ENCODE measurements at regions not wholly inside any gene's neighbourhood (a gene's known extent, or its start where the extent isn't known, plus 50 kb on each side); places are given as distances from the start of the nearest gene placed in this dataset.

DNA sequence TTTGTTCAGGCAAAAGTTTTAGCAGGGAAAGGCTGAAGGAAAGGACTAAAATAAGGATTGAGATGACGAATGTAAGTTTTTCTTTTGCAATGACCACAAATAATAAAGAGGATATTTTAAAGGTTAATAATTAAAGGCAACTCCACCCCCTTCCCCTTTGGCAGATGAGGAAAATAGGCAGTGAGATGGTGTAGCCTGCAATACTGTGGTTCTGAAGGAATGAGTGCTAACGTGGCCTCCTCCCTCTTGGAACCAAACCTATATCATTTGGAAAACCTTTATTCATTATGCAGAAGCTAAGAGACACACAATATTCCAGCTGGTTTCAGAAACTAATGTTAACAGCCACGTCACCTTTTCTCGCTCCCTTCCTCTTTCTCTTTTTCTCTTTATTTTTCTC, 70.9 kb upstream of the COL1A2 start:
- no peak for DNase-seq

DNA sequence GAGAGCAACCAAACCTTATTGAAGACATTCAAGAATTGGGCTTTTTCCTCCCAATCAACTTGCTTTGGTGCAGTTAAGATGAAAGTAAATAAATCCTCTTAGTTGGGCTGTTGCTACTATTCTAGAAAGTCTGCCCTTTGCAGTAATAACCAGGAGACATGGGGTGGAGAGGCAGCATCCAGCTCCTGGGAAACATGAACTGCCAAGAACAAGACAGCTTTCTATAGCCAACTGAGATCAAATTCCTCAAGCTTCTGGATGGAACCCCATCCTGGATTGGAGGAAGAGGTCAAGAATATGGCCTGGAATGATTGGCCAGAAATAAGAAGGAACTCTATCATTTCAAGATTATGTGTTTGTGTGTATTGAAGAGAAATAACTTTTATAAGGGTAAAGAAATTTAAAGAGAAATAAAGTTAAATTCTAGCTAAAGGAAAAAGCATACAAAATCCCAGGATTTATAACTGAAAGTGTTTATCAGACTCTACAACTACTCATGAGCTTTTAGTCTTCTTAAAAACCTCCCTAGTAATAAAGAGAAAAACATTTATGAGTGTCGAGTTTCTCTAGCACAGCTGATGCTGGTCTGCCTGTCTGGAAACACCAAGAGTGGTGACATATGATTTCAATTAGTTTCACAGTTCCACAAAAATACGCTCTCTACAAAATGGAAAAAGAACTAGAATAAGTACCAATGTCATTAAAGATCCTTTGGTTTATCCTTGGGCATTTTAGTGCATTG, 70.1 kb upstream of the COL1A2 start:
- no peak for DNase-seq

DNA sequence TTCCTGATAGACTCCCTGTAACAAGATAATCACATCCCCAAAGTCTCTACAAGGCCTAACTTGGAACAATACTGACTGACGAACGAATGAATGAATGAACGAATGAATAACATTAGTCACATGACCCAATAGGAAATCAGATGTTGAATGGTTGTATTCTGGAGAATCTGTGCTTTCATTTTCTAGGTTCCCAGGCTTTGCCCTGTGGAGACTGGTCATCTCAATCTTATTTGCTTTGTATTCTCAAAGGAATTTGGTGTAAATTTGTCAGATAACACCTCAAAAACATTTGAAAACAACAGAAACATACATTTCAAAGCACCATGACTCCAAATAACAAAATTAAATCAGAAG, 69.6 kb upstream of the COL1A2 start:
- no peak for DNase-seq

DNA sequence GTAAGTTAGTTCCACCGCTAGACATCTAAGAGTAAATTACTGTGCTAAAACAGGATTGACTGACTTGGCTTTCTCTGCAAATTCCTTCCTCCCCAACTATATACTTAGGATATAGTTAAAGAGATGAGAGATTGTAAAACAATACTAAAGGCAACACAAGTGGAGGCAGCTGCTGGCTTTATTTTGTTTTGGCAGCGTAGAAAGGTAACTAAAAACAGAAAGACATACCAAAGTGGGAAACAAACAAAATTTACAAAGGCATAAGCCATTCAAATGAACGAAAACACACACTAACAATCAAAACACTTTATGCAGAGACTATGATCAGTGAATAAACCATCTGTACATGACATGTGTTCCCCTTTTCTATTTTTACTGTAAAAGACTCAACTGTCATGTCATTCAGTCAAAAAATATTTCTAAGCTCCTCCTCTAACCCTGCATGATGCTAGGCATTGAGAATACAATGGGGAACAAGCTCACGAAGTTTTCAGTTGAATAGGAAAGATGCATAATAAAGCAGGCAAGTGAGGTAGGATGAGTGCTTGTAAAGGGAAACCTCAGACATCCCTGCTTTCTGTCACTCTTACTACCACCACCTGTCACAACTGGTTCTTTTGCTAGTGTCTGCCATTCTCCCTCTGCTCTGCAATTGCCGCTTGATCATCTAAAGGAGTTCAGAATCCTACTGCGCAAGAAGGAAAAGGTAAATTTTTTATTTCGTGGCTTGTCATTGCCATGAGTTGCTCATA, 64.2 kb upstream of the COL1A2 start:
- DNase-seq: no peak

DNA sequence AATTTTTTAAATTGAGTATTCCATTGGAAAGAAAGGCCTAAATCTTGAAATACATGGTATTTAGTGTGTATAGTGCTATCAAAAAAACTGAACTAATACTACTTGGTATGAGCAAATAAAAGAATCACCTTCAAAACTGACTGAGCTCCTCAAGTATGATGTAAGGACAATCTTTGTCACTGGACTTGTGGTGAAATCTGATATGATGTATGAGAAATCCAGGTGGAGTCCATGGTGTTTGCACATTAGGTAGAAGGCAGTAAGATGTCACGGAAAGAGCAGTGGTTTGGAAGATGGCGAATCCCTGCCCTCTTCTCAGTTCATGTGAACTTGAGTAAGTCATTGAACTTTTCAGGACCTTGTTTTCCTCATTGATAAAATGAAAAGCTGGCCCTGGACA, 62.1 kb upstream of the COL1A2 start:
- no peak for DNase-seq

DNA sequence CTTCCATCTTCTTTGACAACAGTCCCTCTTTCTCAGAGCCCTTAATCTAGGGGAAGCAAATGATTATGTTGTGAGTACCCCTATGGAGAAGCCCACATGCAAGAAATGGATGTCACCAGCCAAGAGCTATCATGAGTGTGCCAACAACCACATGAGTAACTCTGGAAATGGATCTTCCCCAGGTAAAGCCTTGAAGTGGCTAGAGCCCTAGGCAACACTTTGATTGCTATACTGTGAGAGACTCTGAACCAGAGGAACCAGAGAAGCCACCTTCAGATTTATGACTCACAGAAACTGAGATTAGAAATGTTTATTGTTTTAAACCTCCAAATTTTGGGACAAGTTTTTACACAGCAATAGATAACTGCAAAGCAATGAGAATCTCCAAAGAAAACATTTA, 60.9 kb upstream of the COL1A2 start:
- DNase-seq: no peak

DNA sequence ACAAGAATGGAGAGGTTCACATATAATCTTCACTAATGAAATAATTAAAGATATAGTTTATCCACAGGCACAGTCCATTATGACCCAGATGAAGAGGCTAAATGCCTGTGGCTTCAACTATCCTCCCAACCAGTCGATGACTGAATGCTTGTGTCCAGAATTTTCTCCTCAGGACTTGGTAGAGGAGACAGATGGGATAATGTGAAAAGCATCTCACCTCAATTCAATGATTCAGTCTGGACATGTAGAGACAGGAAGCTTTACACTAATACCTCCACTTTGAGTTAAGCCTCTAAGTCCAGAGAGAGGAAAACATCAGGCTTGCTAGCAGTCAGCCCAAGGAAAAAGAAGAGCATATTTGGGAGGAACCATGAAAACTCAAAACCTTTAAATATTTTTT, 59.1 kb upstream of the COL1A2 start:
- DNase-seq: no peak

DNA sequence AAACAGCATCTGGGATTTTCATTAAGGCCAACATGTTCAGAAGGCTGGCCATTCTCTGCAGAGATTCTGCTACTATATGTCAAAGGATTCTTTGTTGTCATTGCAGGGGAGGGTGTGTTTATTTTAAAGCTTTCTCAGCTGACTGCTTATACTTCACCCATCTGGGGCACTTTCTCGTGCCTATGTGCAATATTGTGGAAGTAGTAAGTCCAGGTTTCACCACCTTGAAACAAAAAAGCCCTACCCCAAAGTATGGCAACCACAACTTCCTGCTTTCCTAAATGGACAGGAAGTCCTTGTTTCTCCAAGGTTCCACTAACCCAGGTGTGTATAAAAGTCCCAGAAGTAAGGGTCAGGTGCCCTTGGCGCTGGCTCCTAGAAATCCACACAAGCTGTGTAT, 58.7 kb upstream of the COL1A2 start:
- no peak for DNase-seq

DNA sequence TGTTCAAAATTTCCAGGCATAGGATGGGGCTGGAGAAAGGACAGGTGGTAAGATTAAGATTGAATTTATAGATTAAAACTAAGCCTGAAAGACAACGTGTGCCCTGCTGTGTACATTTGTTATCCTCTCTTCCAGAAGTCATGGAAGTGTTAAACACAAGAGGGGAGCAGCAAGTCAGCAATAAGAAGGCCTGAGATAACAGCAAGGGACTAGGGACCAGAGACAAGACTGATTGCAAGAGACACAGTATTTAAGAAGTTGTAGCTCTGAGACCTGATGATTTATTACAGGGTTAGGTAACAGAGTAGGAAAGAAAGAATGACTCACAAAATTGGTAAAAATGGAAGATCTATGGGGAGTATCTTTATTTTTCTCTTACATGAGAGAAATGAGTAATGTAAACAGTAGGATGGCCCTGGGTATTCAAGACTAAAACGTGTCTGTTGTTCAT, 55.7 kb upstream of the COL1A2 start:
- no peak for DNase-seq

DNA sequence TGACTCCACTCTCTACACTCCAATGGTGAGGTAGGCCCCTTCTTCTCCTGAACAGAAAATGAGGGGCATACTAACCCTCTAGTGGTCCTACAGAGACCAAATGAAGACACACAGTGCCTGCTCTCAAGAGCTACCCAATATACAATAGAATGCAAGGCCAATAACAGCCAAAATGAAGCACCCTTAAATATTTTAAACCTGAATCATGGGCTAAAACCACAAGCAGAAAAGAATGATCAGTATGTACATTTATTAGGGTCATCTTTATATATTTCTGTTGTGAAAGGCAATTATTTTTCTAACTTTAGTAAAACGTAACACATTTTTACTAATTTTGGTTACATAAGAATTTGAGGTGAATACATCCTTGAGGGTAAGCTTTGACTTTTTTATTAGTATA, 49.9 kb upstream of the COL1A2 start:
- DNase-seq: no peak
